Esophagus squamous epithelium (tissue), 5 donors: ENCODE measurements at regions not wholly inside any gene's neighbourhood (a gene's known extent, or its start where the extent isn't known, plus 50 kb on each side); places are given as distances from the start of the nearest gene placed in this dataset.

Experiments
- DNase-seq: peaks from one replicate; lab custom pipeline; 2025; lab: John Stamatoyannopoulos, UW
- H3K27ac ChIP-seq, 4 donors: fragments of 200-600 bp; sonication (generic); one replicate each; pipeline ENCODE4 v1.5.1; 2016 to 2019; ENCODE audit warnings: mild to moderate bottlenecking in 1 of 4
- H3K27me3 ChIP-seq, 4 donors: fragments of 200-600 bp; sonication (generic); 1 replicate in 3 of 4; 2 replicates in 1 of 4; pipeline versions ENCODE4 v1.5.1 to v1.6.0; 2017 to 2021; ENCODE audit warnings: antibody characterized with exemption in 1 of 4
- H3K36me3 ChIP-seq, 3 donors: fragments of 200-600 bp; sonication (generic); one replicate each; pipeline ENCODE4 v1.5.1; 2016 to 2019
- H3K4me1 ChIP-seq, 3 donors: fragments of 200-600 bp; sonication (generic); one replicate each; pipeline ENCODE4 v1.5.1; 2017 to 2019
- H3K4me3 ChIP-seq, 4 donors: fragments of 200-600 bp; sonication (generic); 1 replicate in 3 of 4; 2 replicates in 1 of 4; pipeline ENCODE4 v1.5.1; 2016 to 2019; ENCODE audit warnings: mild to moderate bottlenecking in 2 of 4, moderate library complexity in 1 of 4
- H3K9me3 ChIP-seq, 3 donors: fragments of 200-600 bp; sonication (generic); one replicate each; pipeline ENCODE4 v1.5.1; 2016 to 2019
- CTCF ChIP-seq, 6 experiments: fragments of 450-650 bp in 4 of 6; fragments of 200-600 bp in 2 of 6; sonication (generic) in 2 of 6; IDR thresholded peaks; one replicate each; pipeline ENCODE4 v1.5.1; 2016 to 2019; ENCODE audit warnings: antibody characterized with exemption in 6 of 6, mild to moderate bottlenecking in 4 of 6, moderate library complexity in 4 of 6
- POLR2A ChIP-seq, 4 donors: fragments of 450-650 bp; IDR thresholded peaks; one replicate each; pipeline ENCODE4 v1.6.1; 2017; ENCODE audit warnings: antibody characterized with exemption in 4 of 4, mild to moderate bottlenecking in 4 of 4, moderate library complexity in 3 of 4
- WGBS, 2 donors: methylation state at CpG; one replicate each; pipeline ENCODE4 v1.1.5; 2018; 5-methylcytosine and 5-hydroxymethylcytosine counted together
- intact Hi-C: fragments of 100-400 bp; cut with DNase I; formaldehyde crosslinking; loops from one replicate; pipeline ENCODE4 v1.15.0; 2022
- donor health status: DM: yes; HTN: yes; CAD: no.

GRCh38 chr16:65672960-65673359 is 551.1 kb upstream of the CDH11 start:
- DNase-seq: no peak

GRCh38 chr16:65671071-65671470 is 549.2 kb upstream of the CDH11 start:
- H3K4me1 ChIP-seq: peaks cover 0 to 13% (median 2%) of the 10 kb centered on the region in 3 donors
- H3K9me3 ChIP-seq: no peaks in the 10 kb centered on the region
- no peaks in the 10 kb centered on the region for H3K36me3 ChIP-seq
- 57 to 62% methylated on average over 4 of the region's 4 CpGs for WGBS, 2 donors
- no peak for DNase-seq
- no peak overlapping the region for H3K27ac ChIP-seq
- TF ChIP-seq CTCF (IDR thresholded peaks at IDR 0.05) (no peak), POLR2A (IDR thresholded peaks at IDR 0.05) (no peak)
- H3K4me3 ChIP-seq: no peak overlapping the region
- H3K27me3 ChIP-seq: no peaks in the 10 kb centered on the region
- intact Hi-C loops: no loop called here

More at GRCh38 chr16:65672960-65673359, 551.1 kb upstream of the CDH11 start:
- H3K9me3 ChIP-seq: no peaks in the 10 kb centered on the region
- TF ChIP-seq POLR2A (IDR thresholded peaks at IDR 0.05): no peak
- H3K27ac ChIP-seq: no peak overlapping the region
- 39 to 46% methylated on average over 3 of the region's 3 CpGs for WGBS, 2 donors
- no peaks in the 10 kb centered on the region for H3K36me3 ChIP-seq
- intact Hi-C loops: no loop called here
- H3K27me3 ChIP-seq: no peaks in the 10 kb centered on the region
- no peak overlapping the region for H3K4me3 ChIP-seq
- no peaks in the 10 kb centered on the region for H3K4me1 ChIP-seq

GRCh38 chr16:65668064-65668595 is 546.3 kb upstream of the CDH11 start:
- peaks cover 0 to 24% (median 7%) of the 10 kb centered on the region in 3 donors for H3K4me1 ChIP-seq

GRCh38 chr16:65667011-65667578 is 545.2 kb upstream of the CDH11 start:
- peak overlapping the region in 3 of 4 donors; percentile 43 to 77 (median 59) for H3K27ac ChIP-seq
- WGBS, 2 donors: 91 to 98% methylated on average over 6 of the region's 7 CpGs
- intact Hi-C loops: no loop called here

More at GRCh38 chr16:65668064-65668595, 546.3 kb upstream of the CDH11 start:
- H3K9me3 ChIP-seq: no peaks in the 10 kb centered on the region
- no peak overlapping the region for H3K27ac ChIP-seq
- no peak for TF ChIP-seq CTCF (IDR thresholded peaks at IDR 0.05)
- WGBS, 2 donors: 76 to 90% methylated on average over 2 to 3 of the region's 3 CpGs
- H3K4me3 ChIP-seq: no peak overlapping the region
- H3K36me3 ChIP-seq: no peaks in the 10 kb centered on the region
- intact Hi-C loops: no loop called here
- no peak for DNase-seq
- no peaks in the 10 kb centered on the region for H3K27me3 ChIP-seq

GRCh38 chr16:65666132-65666941 is 544.5 kb upstream of the CDH11 start:
- Histone ChIP-seq H3K27me3 (no peaks in the 10 kb centered on the region), H3K9me3 (no peaks in the 10 kb centered on the region), H3K36me3 (no peaks in the 10 kb centered on the region), H3K4me1 (peaks cover 0 to 24% (median 7%) of the 10 kb centered on the region in 3 donors), H3K27ac (peak overlapping the region in 3 of 4 donors; percentile 43 to 77 (median 59)), H3K4me3 (no peak overlapping the region)
- WGBS, 2 donors: 48 to 53% methylated on average over 4 to 8 of the region's 11 CpGs
- no peak for TF ChIP-seq CTCF (IDR thresholded peaks at IDR 0.05)
- TF ChIP-seq POLR2A (IDR thresholded peaks at IDR 0.05): no peak
- intact Hi-C loops: no loop called here
- no peak for DNase-seq

More at GRCh38 chr16:65667011-65667578, 545.2 kb upstream of the CDH11 start:
- Histone ChIP-seq H3K4me3 (no peak overlapping the region), H3K27me3 (no peaks in the 10 kb centered on the region), H3K36me3 (no peaks in the 10 kb centered on the region), H3K9me3 (no peaks in the 10 kb centered on the region), H3K4me1 (peaks cover 0 to 24% (median 7%) of the 10 kb centered on the region in 3 donors)
- peak in 1 of 6 experiments; percentile 25 for TF ChIP-seq CTCF (IDR thresholded peaks at IDR 0.05)
- no peak for TF ChIP-seq POLR2A (IDR thresholded peaks at IDR 0.05)
- no peak for DNase-seq
